ENCODE measurements at regions not wholly inside any gene's neighbourhood (a gene's known extent, or its start where the extent isn't known, plus 50 kb on each side); places are given as distances from the start of the nearest gene placed in this dataset.

DNA sequence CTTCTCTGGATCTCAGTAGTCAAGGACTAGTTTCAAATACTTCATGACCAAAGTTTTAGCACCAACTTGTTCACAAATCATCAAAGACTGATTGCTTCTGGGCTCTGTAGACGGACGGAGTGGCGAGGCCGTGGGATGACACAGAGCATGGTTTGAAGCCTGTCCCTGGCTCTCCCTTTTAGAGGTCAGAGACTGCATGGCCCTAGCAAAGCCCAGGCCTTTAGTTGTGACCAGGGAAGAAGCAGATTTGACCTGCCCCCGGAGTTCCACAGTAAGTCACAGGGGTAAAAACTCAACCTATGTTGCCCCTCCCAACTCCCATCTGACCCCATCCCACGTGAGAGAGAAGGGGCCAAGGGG lies 90.4 kb downstream of the SYNE3 start:
- TF ChIP-seq EZH2phosphoT487 (conservative IDR thresholded peaks at IDR 0.05; ENCODE audit: low read length): no peak
- TF ChIP-seq, protein P1, sequence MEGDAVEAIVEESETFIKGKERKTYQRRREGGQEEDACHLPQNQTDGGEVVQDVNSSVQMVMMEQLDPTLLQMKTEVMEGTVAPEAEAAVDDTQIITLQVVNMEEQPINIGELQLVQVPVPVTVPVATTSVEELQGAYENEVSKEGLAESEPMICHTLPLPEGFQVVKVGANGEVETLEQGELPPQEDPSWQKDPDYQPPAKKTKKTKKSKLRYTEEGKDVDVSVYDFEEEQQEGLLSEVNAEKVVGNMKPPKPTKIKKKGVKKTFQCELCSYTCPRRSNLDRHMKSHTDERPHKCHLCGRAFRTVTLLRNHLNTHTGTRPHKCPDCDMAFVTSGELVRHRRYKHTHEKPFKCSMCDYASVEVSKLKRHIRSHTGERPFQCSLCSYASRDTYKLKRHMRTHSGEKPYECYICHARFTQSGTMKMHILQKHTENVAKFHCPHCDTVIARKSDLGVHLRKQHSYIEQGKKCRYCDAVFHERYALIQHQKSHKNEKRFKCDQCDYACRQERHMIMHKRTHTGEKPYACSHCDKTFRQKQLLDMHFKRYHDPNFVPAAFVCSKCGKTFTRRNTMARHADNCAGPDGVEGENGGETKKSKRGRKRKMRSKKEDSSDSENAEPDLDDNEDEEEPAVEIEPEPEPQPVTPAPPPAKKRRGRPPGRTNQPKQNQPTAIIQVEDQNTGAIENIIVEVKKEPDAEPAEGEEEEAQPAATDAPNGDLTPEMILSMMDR (IDR thresholded peaks at IDR 0.05; ENCODE audit: insufficient read depth, low read length, poor library complexity, severe bottlenecking): no peak
- H3K9me3 ChIP-seq (ENCODE audit: insufficient read depth, low read length): no peaks in the 10 kb centered on the region
- H3K4me3 ChIP-seq (ENCODE audit: insufficient read depth, low read length, poor library complexity, severe bottlenecking): no peak overlapping the region
- no peak overlapping the region for H2AFZ ChIP-seq (ENCODE audit: low read depth, low read length, severe bottlenecking)
- no peak overlapping the region for H3K27ac ChIP-seq (ENCODE audit: low read depth, low read length)
- H3F3A ChIP-seq (ENCODE audit: insufficient read depth): no peaks in the 10 kb centered on the region
- no peaks in the 10 kb centered on the region for H3K9me2 ChIP-seq (replicated peaks; ENCODE audit: insufficient read depth, low read length)
- H3K27me3 ChIP-seq (ENCODE audit: low read length): no peaks in the 10 kb centered on the region
- H3K79me2 ChIP-seq (ENCODE audit: insufficient read depth, low read length): no peaks in the 10 kb centered on the region
- no peaks in the 10 kb centered on the region for H4K20me1 ChIP-seq (ENCODE audit: low read depth, low read length)
- H3K4me2 ChIP-seq (ENCODE audit: low read depth, low read length, poor library complexity, severe bottlenecking): no peak overlapping the region
- no peaks in the 10 kb centered on the region for H3K36me3 ChIP-seq (ENCODE audit: low read length)
- no peak overlapping the region for H3K9ac ChIP-seq (ENCODE audit: low read length)

GRCh38 chr14:95425369-95426115 lies 90.9 kb downstream of the SYNE3 start:
- H3K9ac ChIP-seq (ENCODE audit: low read length): no peak overlapping the region
- H3K27ac ChIP-seq (ENCODE audit: low read depth, low read length): no peak overlapping the region
- no peaks in the 10 kb centered on the region for H3K9me3 ChIP-seq (ENCODE audit: insufficient read depth, low read length)
- no peaks in the 10 kb centered on the region for H3K79me2 ChIP-seq (ENCODE audit: insufficient read depth, low read length)
- no peaks in the 10 kb centered on the region for H4K20me1 ChIP-seq (ENCODE audit: low read depth, low read length)
- H3K9me2 ChIP-seq (replicated peaks; ENCODE audit: insufficient read depth, low read length): no peaks in the 10 kb centered on the region
- no peak overlapping the region for H3K4me3 ChIP-seq (ENCODE audit: insufficient read depth, low read length, poor library complexity, severe bottlenecking)
- no peaks in the 10 kb centered on the region for H3K36me3 ChIP-seq (ENCODE audit: low read length)
- no peaks in the 10 kb centered on the region for H3F3A ChIP-seq (ENCODE audit: insufficient read depth)
- TF ChIP-seq, protein P1 (IDR thresholded peaks at IDR 0.05; ENCODE audit: insufficient read depth, low read length, poor library complexity, severe bottlenecking): no peak
- TF ChIP-seq EZH2phosphoT487 (conservative IDR thresholded peaks at IDR 0.05; ENCODE audit: low read length): no peak
- H3K4me2 ChIP-seq (ENCODE audit: low read depth, low read length, poor library complexity, severe bottlenecking): no peak overlapping the region
- H3K27me3 ChIP-seq (ENCODE audit: low read length): no peaks in the 10 kb centered on the region
- no peak overlapping the region for H2AFZ ChIP-seq (ENCODE audit: low read depth, low read length, severe bottlenecking)

DNA sequence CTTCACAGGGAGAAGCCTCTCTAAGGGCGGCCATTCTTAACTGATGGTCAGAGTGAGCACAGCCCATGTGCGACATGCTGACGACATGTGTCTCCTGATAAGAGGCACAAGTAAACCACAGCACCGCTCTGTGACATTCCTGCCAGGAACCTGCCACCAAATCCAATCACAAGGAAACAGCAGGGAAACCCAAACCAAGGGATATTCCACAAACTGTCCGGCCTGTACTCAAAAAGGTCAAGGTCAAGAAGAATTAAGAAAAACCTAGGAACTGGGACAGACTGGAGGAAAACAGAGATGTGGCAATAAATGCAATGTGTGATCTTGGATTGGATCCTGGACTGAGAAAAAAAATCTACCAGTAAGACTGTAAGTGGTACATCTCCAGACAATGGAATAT lies 91.9 kb downstream of the SYNE3 start:
- H3K9me3 ChIP-seq (ENCODE audit: insufficient read depth, low read length): no peaks in the 10 kb centered on the region
- no peak overlapping the region for H2AFZ ChIP-seq (ENCODE audit: low read depth, low read length, severe bottlenecking)
- H4K20me1 ChIP-seq (ENCODE audit: low read depth, low read length): no peaks in the 10 kb centered on the region
- no peaks in the 10 kb centered on the region for H3K27me3 ChIP-seq (ENCODE audit: low read length)
- no peak overlapping the region for H3K4me2 ChIP-seq (ENCODE audit: low read depth, low read length, poor library complexity, severe bottlenecking)
- TF ChIP-seq, protein P1 (IDR thresholded peaks at IDR 0.05; ENCODE audit: insufficient read depth, low read length, poor library complexity, severe bottlenecking): no peak
- no peak for TF ChIP-seq EZH2phosphoT487 (conservative IDR thresholded peaks at IDR 0.05; ENCODE audit: low read length)
- H3K4me3 ChIP-seq (ENCODE audit: insufficient read depth, low read length, poor library complexity, severe bottlenecking): no peak overlapping the region
- no peak overlapping the region for H3K27ac ChIP-seq (ENCODE audit: low read depth, low read length)
- no peaks in the 10 kb centered on the region for H3F3A ChIP-seq (ENCODE audit: insufficient read depth)
- H3K9me2 ChIP-seq (replicated peaks; ENCODE audit: insufficient read depth, low read length): no peaks in the 10 kb centered on the region
- no peaks in the 10 kb centered on the region for H3K36me3 ChIP-seq (ENCODE audit: low read length)
- H3K9ac ChIP-seq (ENCODE audit: low read length): no peak overlapping the region
- no peaks in the 10 kb centered on the region for H3K79me2 ChIP-seq (ENCODE audit: insufficient read depth, low read length)
